Vagina (tissue), 2 donors: ENCODE measurements at regions not wholly inside any gene's neighbourhood (a gene's known extent, or its start where the extent isn't known, plus 50 kb on each side); places are given as distances from the start of the nearest gene placed in this dataset.

Experiments used
- DNase-seq, 2 donors: peaks; one replicate each; pipeline ENCODE4 v3.0.0-alpha.2; 2017; ENCODE audit errors: extremely low spot score in 2 of 2
- H3K27ac ChIP-seq: fragments of 200-600 bp; sonication (generic); one replicate; pipeline ENCODE4 v1.5.1; 2019
- H3K27me3 ChIP-seq: fragments of 200-600 bp; sonication (generic); one replicate; pipeline ENCODE4 v1.5.1; 2019
- H3K36me3 ChIP-seq, 2 donors: fragments of 200-600 bp; sonication (generic); one replicate each; pipeline ENCODE4 v1.5.1; 2017 to 2019
- H3K4me1 ChIP-seq: fragments of 200-600 bp; sonication (generic); one replicate; pipeline ENCODE4 v1.5.1; 2019
- H3K4me3 ChIP-seq, 2 donors: fragments of 200-600 bp; sonication (generic); 1 replicate in 1 of 2; 2 replicates in 1 of 2; pipeline ENCODE4 v1.5.1; 2016 to 2019
- H3K9me3 ChIP-seq: fragments of 200-600 bp; sonication (generic); one replicate; pipeline ENCODE4 v1.5.1; 2019
- POLR2A ChIP-seq, 2 donors: fragments of 450-650 bp; IDR thresholded peaks; one replicate each; pipeline ENCODE4 v1.6.1; 2017; ENCODE audit warnings: antibody characterized with exemption in 2 of 2, mild to moderate bottlenecking in 2 of 2, moderate library complexity in 2 of 2
- POLR2AphosphoS5 ChIP-seq, 2 donors: sonication (generic); formaldehyde crosslinking; IDR thresholded peaks; one replicate each; pipeline ENCODE4 v1.9.0; 2017; ENCODE audit warnings: antibody characterized with exemption in 2 of 2, mild to moderate bottlenecking in 2 of 2, low read depth in 1 of 2; ENCODE audit not compliant: insufficient read depth in 1 of 2
- intact Hi-C: fragments of 100-400 bp; cut with DNase I; formaldehyde crosslinking; loops from one replicate; pipeline ENCODE4 v1.15.1; 2023
- TF ChIP-seq, protein P1 (sequence below), 3 experiments: fragments of 450-650 bp in 2 of 3; fragments of 200-600 bp in 1 of 3; sonication (generic) in 1 of 3; IDR thresholded peaks; one replicate each; pipeline ENCODE4 v1.5.1; 2017 to 2019; ENCODE audit warnings: antibody characterized with exemption in 3 of 3, mild to moderate bottlenecking in 2 of 3, moderate library complexity in 2 of 3

- DNase-seq, result no peak
- intact Hi-C loops, result loop anchor here (5.0 kb wide), 1 partner anchor 1962 kb away; no protein-coding TSS in a partner anchor
- no peak overlapping the region for H3K4me3 ChIP-seq
- no peaks in the 10 kb centered on the region for H3K9me3 ChIP-seq
- H3K4me1 ChIP-seq, result no peaks in the 10 kb centered on the region
- no peaks in the 10 kb centered on the region for H3K36me3 ChIP-seq
- no peak overlapping the region for H3K27ac ChIP-seq
- no peak for TF ChIP-seq POLR2A (IDR thresholded peaks at IDR 0.05)
- TF ChIP-seq, protein P1, sequence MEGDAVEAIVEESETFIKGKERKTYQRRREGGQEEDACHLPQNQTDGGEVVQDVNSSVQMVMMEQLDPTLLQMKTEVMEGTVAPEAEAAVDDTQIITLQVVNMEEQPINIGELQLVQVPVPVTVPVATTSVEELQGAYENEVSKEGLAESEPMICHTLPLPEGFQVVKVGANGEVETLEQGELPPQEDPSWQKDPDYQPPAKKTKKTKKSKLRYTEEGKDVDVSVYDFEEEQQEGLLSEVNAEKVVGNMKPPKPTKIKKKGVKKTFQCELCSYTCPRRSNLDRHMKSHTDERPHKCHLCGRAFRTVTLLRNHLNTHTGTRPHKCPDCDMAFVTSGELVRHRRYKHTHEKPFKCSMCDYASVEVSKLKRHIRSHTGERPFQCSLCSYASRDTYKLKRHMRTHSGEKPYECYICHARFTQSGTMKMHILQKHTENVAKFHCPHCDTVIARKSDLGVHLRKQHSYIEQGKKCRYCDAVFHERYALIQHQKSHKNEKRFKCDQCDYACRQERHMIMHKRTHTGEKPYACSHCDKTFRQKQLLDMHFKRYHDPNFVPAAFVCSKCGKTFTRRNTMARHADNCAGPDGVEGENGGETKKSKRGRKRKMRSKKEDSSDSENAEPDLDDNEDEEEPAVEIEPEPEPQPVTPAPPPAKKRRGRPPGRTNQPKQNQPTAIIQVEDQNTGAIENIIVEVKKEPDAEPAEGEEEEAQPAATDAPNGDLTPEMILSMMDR (IDR thresholded peaks at IDR 0.05), result no peak
- no peaks in the 10 kb centered on the region for H3K27me3 ChIP-seq
Observed at GRCh38 chr1:102190429-102190828, 193.7 kb upstream of the OLFM3 start.

GRCh38 chr1:102186536-102186935 lies 189.8 kb upstream of the OLFM3 start:
- no peaks in the 10 kb centered on the region for H3K36me3 ChIP-seq
- H3K27ac ChIP-seq, result no peak overlapping the region
- no peaks in the 10 kb centered on the region for H3K4me1 ChIP-seq
- no peak overlapping the region for H3K4me3 ChIP-seq
- no peak for DNase-seq
- H3K27me3 ChIP-seq, result no peaks in the 10 kb centered on the region
- H3K9me3 ChIP-seq, result no peaks in the 10 kb centered on the region
- TF ChIP-seq, protein P1 (IDR thresholded peaks at IDR 0.05), result no peak
- no peak for TF ChIP-seq POLR2AphosphoS5 (IDR thresholded peaks at IDR 0.05; ENCODE audit: insufficient read depth in 1 of 2, low read depth in 1 of 2)
- TF ChIP-seq POLR2A (IDR thresholded peaks at IDR 0.05), result no peak
- intact Hi-C loops, result no loop called here

- TF ChIP-seq, protein P1 (IDR thresholded peaks at IDR 0.05), result no peak
- TF ChIP-seq POLR2AphosphoS5 (IDR thresholded peaks at IDR 0.05; ENCODE audit: insufficient read depth in 1 of 2, low read depth in 1 of 2) (no peak), POLR2A (IDR thresholded peaks at IDR 0.05) (no peak)
- Histone ChIP-seq H3K27ac (no peak overlapping the region), H3K27me3 (no peaks in the 10 kb centered on the region), H3K4me3 (no peak overlapping the region), H3K4me1 (no peaks in the 10 kb centered on the region), H3K9me3 (no peaks in the 10 kb centered on the region), H3K36me3 (no peaks in the 10 kb centered on the region)
- intact Hi-C loops, result no loop called here
- DNase-seq, result no peak
Observed at GRCh38 chr1:102185260-102185659, 188.5 kb upstream of the OLFM3 start.

DNA sequence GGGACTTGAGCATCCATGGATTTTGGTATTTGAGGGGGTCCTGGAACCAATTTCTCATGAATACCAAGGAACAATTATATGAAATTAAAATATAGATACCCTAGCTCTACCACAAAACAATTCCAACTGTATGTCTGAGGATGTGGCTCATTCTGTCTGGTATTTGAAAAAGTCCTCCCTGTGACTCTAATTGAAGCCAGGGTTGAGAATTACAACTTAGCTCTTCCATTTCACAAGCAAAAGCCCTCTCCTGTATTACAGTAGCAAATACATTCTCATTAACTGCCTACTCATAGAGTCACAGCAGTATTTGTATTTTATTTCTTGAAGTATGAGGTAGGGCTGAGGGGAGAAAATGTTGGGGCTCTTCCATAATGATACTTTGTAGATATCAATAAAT lies 187.8 kb upstream of the OLFM3 start:
- TF ChIP-seq POLR2AphosphoS5 (IDR thresholded peaks at IDR 0.05; ENCODE audit: insufficient read depth in 1 of 2, low read depth in 1 of 2) (no peak), POLR2A (IDR thresholded peaks at IDR 0.05) (no peak)
- TF ChIP-seq, protein P1 (IDR thresholded peaks at IDR 0.05), result no peak
- Histone ChIP-seq H3K27me3 (no peaks in the 10 kb centered on the region), H3K36me3 (no peaks in the 10 kb centered on the region), H3K9me3 (no peaks in the 10 kb centered on the region), H3K4me3 (no peak overlapping the region), H3K4me1 (no peaks in the 10 kb centered on the region), H3K27ac (no peak overlapping the region)
- DNase-seq, result no peak
- intact Hi-C loops, result no loop called here

DNA sequence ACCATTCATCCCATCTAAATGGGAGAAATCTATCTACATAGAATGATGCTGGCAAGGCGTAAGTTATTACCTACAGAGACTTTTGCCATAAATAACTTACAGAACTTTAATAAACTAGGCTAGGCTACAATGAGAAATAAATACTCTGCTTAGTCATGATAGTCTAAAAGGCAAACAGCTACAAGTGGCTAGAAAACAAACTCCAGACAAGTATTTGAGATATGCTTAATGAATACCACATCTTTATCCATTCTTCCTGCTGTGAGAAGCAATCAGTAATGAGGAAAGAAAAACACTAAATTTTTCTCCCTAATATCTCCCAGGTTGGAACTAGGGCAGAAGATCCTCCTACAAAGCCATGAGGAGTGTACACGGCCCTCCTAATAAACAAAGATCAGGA lies 187.0 kb upstream of the OLFM3 start:
- H3K27me3 ChIP-seq, result no peaks in the 10 kb centered on the region
- no peak overlapping the region for H3K27ac ChIP-seq
- DNase-seq, result no peak
- H3K4me1 ChIP-seq, result no peaks in the 10 kb centered on the region
- H3K36me3 ChIP-seq, result no peaks in the 10 kb centered on the region
- H3K4me3 ChIP-seq, result no peak overlapping the region
- TF ChIP-seq POLR2AphosphoS5 (IDR thresholded peaks at IDR 0.05; ENCODE audit: insufficient read depth in 1 of 2, low read depth in 1 of 2) (no peak), POLR2A (IDR thresholded peaks at IDR 0.05) (no peak)
- TF ChIP-seq, protein P1 (IDR thresholded peaks at IDR 0.05), result no peak
- intact Hi-C loops, result no loop called here
- H3K9me3 ChIP-seq, result no peaks in the 10 kb centered on the region
